ENCODE measurements at regions not wholly inside any gene's neighbourhood (a gene's known extent, or its start where the extent isn't known, plus 50 kb on each side); places are given as distances from the start of the nearest gene placed in this dataset.

GRCh38 chr10:125238682-125239081, 78.3 kb upstream of the CTBP2 start:
- H3K4me3 ChIP-seq (ENCODE audit: low read depth in 2 of 2, low read length in 1 of 2): no peak overlapping the region
- H3K36me3 ChIP-seq (replicated peaks in 1 of 2; ENCODE audit: control insufficient read depth in 1 of 2, insufficient read depth in 2 of 2, low read length in 1 of 2): no peaks in the 10 kb centered on the region
- H3K9ac ChIP-seq: no peak overlapping the region
- H3K4me2 ChIP-seq: no peak overlapping the region
- POLR2A ChIA-PET: no interaction called here
- CTCF ChIA-PET: no interaction called here
- no peaks in the 10 kb centered on the region for H4K20me1 ChIP-seq (ENCODE audit: insufficient read depth)
- WGBS (ENCODE audit: low lambda C conversion rate): 90% methylated on average over 1 of the region's 1 CpG
- no peaks in the 10 kb centered on the region for H3K27me3 ChIP-seq (ENCODE audit: insufficient read depth)
- H2AFZ ChIP-seq (ENCODE audit: low read depth): no peak overlapping the region
- no peaks in the 10 kb centered on the region for H3K4me1 ChIP-seq (ENCODE audit: control insufficient read depth in 1 of 2, insufficient read depth in 2 of 2, low read depth in 1 of 2, low read length in 1 of 2)
- H3F3A ChIP-seq (replicated peaks; ENCODE audit: insufficient read depth): peaks cover 6% of the 10 kb centered on the region
- no peak for TF ChIP-seq FOXJ3 (CRISPR knock-in tag; IDR thresholded peaks at IDR 0.05)
- peak; percentile 22; the same call in 1 of the 2 replicates for TF ChIP-seq CTCF (IDR thresholded peaks at IDR 0.05)
- no peak for DNase-seq
- H3K9me2 ChIP-seq: no peaks in the 10 kb centered on the region
- H3K9me3 ChIP-seq: peaks cover 20% of the 10 kb centered on the region
- H3K27ac ChIP-seq (ENCODE audit: low read depth in 2 of 2, low read length in 1 of 2): no peak overlapping the region
- H3K79me2 ChIP-seq (ENCODE audit: insufficient read depth): no peaks in the 10 kb centered on the region

GRCh38 chr10:125236091-125236490, 75.7 kb upstream of the CTBP2 start:
- H3K9ac ChIP-seq: no peak overlapping the region
- H3K4me3 ChIP-seq (ENCODE audit: low read depth in 2 of 2, low read length in 1 of 2): no peak overlapping the region
- H3K36me3 ChIP-seq (replicated peaks in 1 of 2; ENCODE audit: control insufficient read depth in 1 of 2, insufficient read depth in 2 of 2, low read length in 1 of 2): no peaks in the 10 kb centered on the region
- H3K79me2 ChIP-seq (ENCODE audit: insufficient read depth): no peaks in the 10 kb centered on the region
- ChIA-PET CTCF (interaction anchor here (1.7 kb wide), 1 partner anchor 29 kb away, joined by 3 read pairs; no protein-coding TSS in a partner anchor), POLR2A (no interaction called here)
- H3K4me2 ChIP-seq: no peak overlapping the region
- no peak for DNase-seq
- WGBS (ENCODE audit: low lambda C conversion rate): 81% methylated on average over 1 of the region's 1 CpG
- peaks cover 0 to 8% of the 10 kb centered on the region in 2 experiments; a peak in 2 of 4 replicates for H3K4me1 ChIP-seq (ENCODE audit: control insufficient read depth in 1 of 2, insufficient read depth in 2 of 2, low read depth in 1 of 2, low read length in 1 of 2)
- no peak overlapping the region for H2AFZ ChIP-seq (ENCODE audit: low read depth)
- H3K9me3 ChIP-seq: peaks cover 20% of the 10 kb centered on the region
- no peaks in the 10 kb centered on the region for H3K9me2 ChIP-seq
- H3F3A ChIP-seq (replicated peaks; ENCODE audit: insufficient read depth): no peaks in the 10 kb centered on the region
- no peak overlapping the region for H3K27ac ChIP-seq (ENCODE audit: low read depth in 2 of 2, low read length in 1 of 2)
- H4K20me1 ChIP-seq (ENCODE audit: insufficient read depth): no peaks in the 10 kb centered on the region
- H3K27me3 ChIP-seq (ENCODE audit: insufficient read depth): no peaks in the 10 kb centered on the region
- TF ChIP-seq RCOR1 (IDR thresholded peaks at IDR 0.05; ENCODE audit: low read length): no peak
- no peak for TF ChIP-seq JUND (IDR thresholded peaks at IDR 0.05)
- no peak for TF ChIP-seq FOSL2 (IDR thresholded peaks at IDR 0.05; ENCODE audit: borderline replicate concordance, low read depth)
- no peak for TF ChIP-seq RXRA (IDR thresholded peaks at IDR 0.05; ENCODE audit: borderline replicate concordance, low read depth)
- TF ChIP-seq RAD21 (IDR thresholded peaks at IDR 0.05; ENCODE audit: low read length): no peak
- no peak for TF ChIP-seq CHD2 (IDR thresholded peaks at IDR 0.05; ENCODE audit: low read length, partially characterized antibody)
- no peak for TF ChIP-seq TEAD4 (IDR thresholded peaks at IDR 0.05; ENCODE audit: borderline replicate concordance, insufficient read depth)
- no peak for TF ChIP-seq REST (IDR thresholded peaks at IDR 0.05; ENCODE audit: low read depth, low read length)
- TF ChIP-seq MEF2A (IDR thresholded peaks at IDR 0.05; ENCODE audit: borderline replicate concordance, low read depth): no peak
- TF ChIP-seq PBX3 (IDR thresholded peaks at IDR 0.05): no peak
- TF ChIP-seq SMC3 (IDR thresholded peaks at IDR 0.05; ENCODE audit: low read depth, low read length): no peak
- no peak for TF ChIP-seq EP300 (IDR thresholded peaks at IDR 0.05; ENCODE audit: borderline replicate concordance in 1 of 2, low read depth in 1 of 2, low read length in 1 of 2)
- TF ChIP-seq FOXJ3 (CRISPR knock-in tag; IDR thresholded peaks at IDR 0.05): no peak
- TF ChIP-seq IRF3 (IDR thresholded peaks at IDR 0.05; ENCODE audit: low read depth, low read length): no peak
- TF ChIP-seq TCF12 (IDR thresholded peaks at IDR 0.05): no peak
- TF ChIP-seq YY1 (IDR thresholded peaks at IDR 0.05; ENCODE audit: low read depth): no peak
- TF ChIP-seq USF1 (IDR thresholded peaks at IDR 0.05; ENCODE audit: borderline replicate concordance, low read depth): no peak

All from SK-N-SH (cell line).